MCF 10A (cell line): ENCODE measurements at regions not wholly inside any gene's neighbourhood (a gene's known extent, or its start where the extent isn't known, plus 50 kb on each side); places are given as distances from the start of the nearest gene placed in this dataset.

Source experiments
- BruUV-seq: library from RNA; stranded (reverse); fragments of 400-500 nt; replicated peaks from 2 replicates; lab custom pipeline; 2021; lab: Mats Ljungman, UMichigan
- CTCF ChIA-PET: fragments of 300-600 bp; sonication (Branson Sonifier 250); formaldehyde crosslinking; extraction: SDS; loops from one replicate; lab custom pipeline; 2021; ENCODE audit warnings: antibody characterized with exemption, inconsistent platforms; lab: Yijun Ruan, JAX
- POLR2A ChIA-PET: fragments of 300-600, 350-650 bp; sonication (Branson Sonifier 250); formaldehyde crosslinking; extraction: SDS; loops from one replicate; lab custom pipeline; 2020; ENCODE audit warnings: antibody characterized with exemption, inconsistent platforms; lab: Yijun Ruan, JAX
- DNase-seq: peaks from one replicate; pipeline ENCODE4 v3.0.0-alpha.2; 2018; ENCODE audit not compliant: unreplicated experiment
- H3K27ac Mint-ChIP-seq: one replicate; pipeline ENCODE4 v1.8.0; 2022; ENCODE audit warnings: mild to moderate bottlenecking, low read depth, mixed read lengths; ENCODE audit not compliant: unreplicated experiment
- H3K27me3 Mint-ChIP-seq: one replicate; pipeline ENCODE4 v1.8.0; 2022; ENCODE audit warnings: mixed read lengths; ENCODE audit not compliant: insufficient read depth, unreplicated experiment
- H3K36me3 Mint-ChIP-seq: one replicate; pipeline ENCODE4 v1.8.0; 2022; ENCODE audit warnings: mild to moderate bottlenecking, moderate library complexity, mixed read lengths; ENCODE audit not compliant: insufficient read depth, unreplicated experiment
- H3K4me1 Mint-ChIP-seq: one replicate; pipeline ENCODE4 v1.8.0; 2022; ENCODE audit warnings: mixed read lengths; ENCODE audit not compliant: insufficient read depth, unreplicated experiment
- H3K4me3 Mint-ChIP-seq: one replicate; pipeline ENCODE4 v1.8.0; 2022; ENCODE audit warnings: mild to moderate bottlenecking, moderate library complexity, mixed read lengths; ENCODE audit not compliant: unreplicated experiment
- H3K9me3 Mint-ChIP-seq: one replicate; pipeline ENCODE4 v1.8.0; 2022; ENCODE audit warnings: mixed read lengths; ENCODE audit not compliant: unreplicated experiment
- intact Hi-C: fragments of 100-400 bp; cut with micrococcal nuclease; formaldehyde crosslinking; loops from 2 replicates; pipeline ENCODE4 v1.14.1; 2022
- TF ChIP-seq, protein P1 (sequence below): fragments of 200-600 bp; IDR thresholded peaks from one replicate; pipeline ENCODE4 v1.8.0; 2022; ENCODE audit warnings: antibody characterized with exemption, mild to moderate bottlenecking; ENCODE audit not compliant: unreplicated experiment

DNA sequence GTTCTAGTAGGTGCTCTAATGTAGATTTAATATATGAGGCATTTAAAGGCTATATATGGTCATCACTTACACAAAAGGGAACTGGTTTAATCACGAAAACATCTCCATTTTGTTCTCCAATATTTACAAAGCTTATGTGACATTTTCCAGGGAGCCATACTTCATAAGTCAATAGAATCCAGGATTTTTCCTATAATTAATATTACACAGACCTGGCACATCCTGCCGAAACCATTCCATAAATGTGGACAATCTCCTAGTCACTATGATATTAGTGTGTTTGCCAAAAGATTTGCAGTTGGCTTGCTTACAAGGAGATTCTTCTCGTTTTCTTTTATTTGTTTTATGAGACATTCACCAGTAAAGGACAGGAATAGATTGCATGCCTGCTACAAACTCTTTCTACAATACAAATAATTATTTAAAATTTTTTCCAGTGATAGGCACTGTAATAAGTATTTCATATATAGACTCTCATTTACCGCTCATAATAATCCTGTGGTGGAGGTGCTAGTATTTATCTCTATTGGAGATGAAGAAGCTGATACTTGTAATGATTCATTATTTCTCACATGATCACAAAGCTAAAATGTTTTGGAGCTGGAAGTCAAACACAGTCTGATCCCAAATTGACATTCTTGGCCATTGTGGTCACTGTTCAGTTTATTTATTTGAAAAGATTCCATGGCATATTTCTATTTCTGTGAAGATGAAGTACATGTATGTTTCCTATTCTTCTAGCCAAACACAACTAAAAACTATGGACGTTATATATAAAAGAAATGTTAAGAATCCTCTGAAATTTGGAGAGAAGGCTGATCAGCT, 597.0 kb downstream of the HTR1B start:
- intact Hi-C loops = no loop called here
- TF ChIP-seq, protein P1, sequence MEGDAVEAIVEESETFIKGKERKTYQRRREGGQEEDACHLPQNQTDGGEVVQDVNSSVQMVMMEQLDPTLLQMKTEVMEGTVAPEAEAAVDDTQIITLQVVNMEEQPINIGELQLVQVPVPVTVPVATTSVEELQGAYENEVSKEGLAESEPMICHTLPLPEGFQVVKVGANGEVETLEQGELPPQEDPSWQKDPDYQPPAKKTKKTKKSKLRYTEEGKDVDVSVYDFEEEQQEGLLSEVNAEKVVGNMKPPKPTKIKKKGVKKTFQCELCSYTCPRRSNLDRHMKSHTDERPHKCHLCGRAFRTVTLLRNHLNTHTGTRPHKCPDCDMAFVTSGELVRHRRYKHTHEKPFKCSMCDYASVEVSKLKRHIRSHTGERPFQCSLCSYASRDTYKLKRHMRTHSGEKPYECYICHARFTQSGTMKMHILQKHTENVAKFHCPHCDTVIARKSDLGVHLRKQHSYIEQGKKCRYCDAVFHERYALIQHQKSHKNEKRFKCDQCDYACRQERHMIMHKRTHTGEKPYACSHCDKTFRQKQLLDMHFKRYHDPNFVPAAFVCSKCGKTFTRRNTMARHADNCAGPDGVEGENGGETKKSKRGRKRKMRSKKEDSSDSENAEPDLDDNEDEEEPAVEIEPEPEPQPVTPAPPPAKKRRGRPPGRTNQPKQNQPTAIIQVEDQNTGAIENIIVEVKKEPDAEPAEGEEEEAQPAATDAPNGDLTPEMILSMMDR = no peak
- H3K4me3 Mint-ChIP-seq = no peak overlapping the region
- no peak for DNase-seq
- H3K27ac Mint-ChIP-seq = no peak overlapping the region
- BruUV-seq = no TSS peak
- ChIA-PET POLR2A (no interaction called here), CTCF (no interaction called here)
- no peaks in the 10 kb centered on the region for H3K9me3 Mint-ChIP-seq
- no peaks in the 10 kb centered on the region for H3K4me1 Mint-ChIP-seq
- no peaks in the 10 kb centered on the region for H3K27me3 Mint-ChIP-seq
- H3K36me3 Mint-ChIP-seq = no peaks in the 10 kb centered on the region

DNA sequence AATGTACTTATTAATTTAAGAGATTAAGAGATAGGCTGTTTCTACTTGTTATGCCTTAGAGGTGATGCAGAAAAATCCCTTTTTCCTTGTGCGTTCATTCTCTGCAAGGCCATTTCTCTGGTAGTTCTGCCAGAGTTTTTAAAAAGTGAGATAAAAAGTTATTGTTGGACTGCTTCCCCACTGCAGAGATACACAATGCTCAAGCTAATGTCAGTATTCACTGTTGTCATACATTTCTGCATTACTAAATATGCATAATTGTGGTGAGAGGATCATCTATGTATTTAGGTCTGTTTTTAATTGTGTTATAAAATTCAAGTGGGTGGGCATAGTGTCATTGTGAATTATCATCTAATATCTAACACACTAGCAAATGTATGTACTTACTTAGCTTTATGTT, 600.4 kb downstream of the HTR1B start:
- Mint-ChIP-seq H3K9me3 (no peaks in the 10 kb centered on the region), H3K4me1 (no peaks in the 10 kb centered on the region), H3K36me3 (no peaks in the 10 kb centered on the region), H3K27ac (no peak overlapping the region), H3K4me3 (no peak overlapping the region), H3K27me3 (no peaks in the 10 kb centered on the region)
- no peak for DNase-seq
- intact Hi-C loops = no loop called here
- ChIA-PET POLR2A (interaction anchor here (0.7 kb wide), 1 partner anchor 1849 kb away, joined by 3 read pairs; no protein-coding TSS in a partner anchor), CTCF (interaction anchor here (0.6 kb wide), 1 partner anchor 431 kb away, joined by 4 read pairs; no protein-coding TSS in a partner anchor)
- BruUV-seq = no TSS peak
- TF ChIP-seq, protein P1 = no peak

DNA sequence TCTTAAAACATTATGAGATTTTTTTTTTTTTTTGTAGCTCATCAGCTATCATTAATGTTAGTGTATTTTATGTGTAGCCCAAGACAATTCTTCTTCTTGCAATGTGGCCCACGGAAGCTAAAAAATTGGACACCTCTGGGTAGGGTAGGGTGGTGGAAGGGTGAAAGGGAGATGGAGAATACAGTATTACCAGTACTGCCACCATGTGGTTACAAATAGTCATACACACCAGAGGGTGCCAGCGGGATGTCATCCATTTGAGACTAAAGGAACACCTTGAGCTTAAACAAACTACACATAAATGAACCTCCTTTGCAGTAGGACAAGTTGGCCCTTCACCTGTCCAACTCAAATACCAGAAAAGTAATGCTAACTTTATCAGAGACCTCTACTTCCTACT, 601.9 kb downstream of the HTR1B start:
- no peaks in the 10 kb centered on the region for H3K4me1 Mint-ChIP-seq
- H3K9me3 Mint-ChIP-seq = no peaks in the 10 kb centered on the region
- TF ChIP-seq, protein P1 = peak; percentile 21
- peak; percentile 13 for DNase-seq
- no peak overlapping the region for H3K27ac Mint-ChIP-seq
- POLR2A ChIA-PET = interaction anchor here (0.8 kb wide), 1 partner anchor 22 kb away, joined by 3 read pairs; no protein-coding TSS in a partner anchor
- no peak overlapping the region for H3K4me3 Mint-ChIP-seq
- no peaks in the 10 kb centered on the region for H3K27me3 Mint-ChIP-seq
- CTCF ChIA-PET = interaction anchor here (0.6 to 1.2 kb wide), 9 partner anchors 12 to 1602 kb away, joined by 3 to 4 read pairs (median 3); no protein-coding TSS in a partner anchor
- no TSS peak for BruUV-seq
- no peaks in the 10 kb centered on the region for H3K36me3 Mint-ChIP-seq
- intact Hi-C loops = no loop called here

DNA sequence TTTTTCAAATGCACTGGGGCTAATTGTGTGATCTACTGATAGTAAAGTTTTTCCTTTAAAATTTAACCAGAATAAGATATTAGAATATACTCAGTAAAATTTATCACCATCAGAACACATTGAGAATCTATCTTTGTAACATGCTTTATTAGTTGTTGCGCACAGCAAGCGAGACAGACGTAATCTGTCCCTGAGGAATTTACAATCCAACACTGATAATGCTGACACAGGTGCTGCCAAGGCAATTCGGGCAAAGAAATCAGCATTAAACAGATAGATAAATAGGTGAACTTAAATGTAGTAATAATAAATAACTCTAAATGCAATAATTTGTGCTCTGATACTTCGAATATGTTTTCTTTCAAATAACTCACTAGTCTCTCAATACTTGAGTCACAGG, 607.2 kb downstream of the HTR1B start:
- ChIA-PET POLR2A (no interaction called here), CTCF (no interaction called here)
- intact Hi-C loops = no loop called here
- BruUV-seq = no TSS peak
- peaks cover 11% of the 10 kb centered on the region for H3K4me1 Mint-ChIP-seq
- no peak for DNase-seq
- H3K4me3 Mint-ChIP-seq = no peak overlapping the region
- H3K27me3 Mint-ChIP-seq = no peaks in the 10 kb centered on the region
- H3K9me3 Mint-ChIP-seq = no peaks in the 10 kb centered on the region
- TF ChIP-seq, protein P1 = no peak
- no peak overlapping the region for H3K27ac Mint-ChIP-seq
- H3K36me3 Mint-ChIP-seq = no peaks in the 10 kb centered on the region
